Kidney tubule cell (primary cell): ENCODE measurements at regions not wholly inside any gene's neighbourhood (a gene's known extent, or its start where the extent isn't known, plus 50 kb on each side); places are given as distances from the start of the nearest gene placed in this dataset.
"Not testable (repeated sequence)": the region's sequence is repeated elsewhere in the genome, so short reads cannot be mapped to it uniquely, and the experiment has no call there.

Experiments used
- DNase-seq: peaks from one replicate; pipeline ENCODE4 v3.0.0-alpha.2; 2018; ENCODE audit warnings: low spot score

- DNase-seq: no peak
These were observed 457.8 kb downstream of the EPM2A start for GRCh38 chr6:145277358-145278086.

- peak; percentile 66 for DNase-seq
These were observed 457.0 kb downstream of the EPM2A start for GRCh38 chr6:145278163-145278807.

GRCh38 chr6:145279551-145279950, 455.8 kb downstream of the EPM2A start:
- DNase-seq: no peak

- DNase-seq: no peak
These were observed 455.3 kb downstream of the EPM2A start for GRCh38 chr6:145279993-145280392.

GRCh38 chr6:145283209-145283608, 452.1 kb downstream of the EPM2A start:
- DNase-seq: not testable (repeated sequence)

- no peak for DNase-seq
These were observed 451.5 kb downstream of the EPM2A start for GRCh38 chr6:145283856-145284255.

GRCh38 chr6:145286916-145287315, 448.4 kb downstream of the EPM2A start:
- no peak for DNase-seq

- DNase-seq: no peak
These were observed 445.7 kb downstream of the EPM2A start for GRCh38 chr6:145289573-145289972.

GRCh38 chr6:145290122-145290521, 445.2 kb downstream of the EPM2A start:
- no peak for DNase-seq

- DNase-seq: no peak
These were observed 443.3 kb downstream of the EPM2A start for GRCh38 chr6:145292066-145292465.

- DNase-seq: no peak
These were observed 440.4 kb downstream of the EPM2A start for GRCh38 chr6:145294942-145295341.

GRCh38 chr6:145295746-145296145, 439.6 kb downstream of the EPM2A start:
- DNase-seq: no peak

- DNase-seq: no peak
These were observed 429.6 kb downstream of the EPM2A start for GRCh38 chr6:145305670-145306069.

- DNase-seq: no peak
These were observed 428.8 kb downstream of the EPM2A start for GRCh38 chr6:145306489-145306888.

- peak; percentile 18 for DNase-seq
These were observed 425.3 kb downstream of the EPM2A start for GRCh38 chr6:145309842-145310535.

GRCh38 chr6:145312481-145312880, 422.8 kb downstream of the EPM2A start:
- peak; percentile 4 for DNase-seq

- peak; percentile 55 for DNase-seq
These were observed 422.1 kb downstream of the EPM2A start for GRCh38 chr6:145313041-145313855.

- DNase-seq: no peak
These were observed 419.2 kb downstream of the EPM2A start for GRCh38 chr6:145315982-145316600.

GRCh38 chr6:145318952-145319351, 416.4 kb downstream of the EPM2A start:
- DNase-seq: no peak

- DNase-seq: no peak
These were observed 415.7 kb downstream of the EPM2A start for GRCh38 chr6:145319605-145320004.

GRCh38 chr6:145323646-145324045, 411.7 kb downstream of the EPM2A start:
- DNase-seq: no peak

GRCh38 chr6:145327586-145327985, 407.7 kb downstream of the EPM2A start:
- DNase-seq: peak; percentile 20
